ENCODE measurements at regions not wholly inside any gene's neighbourhood (a gene's known extent, or its start where the extent isn't known, plus 50 kb on each side); places are given as distances from the start of the nearest gene placed in this dataset.

GRCh38 chr16:61596655-61597054 lies 439.6 kb downstream of the CDH8 start:
- WGBS (ENCODE audit: insufficient coverage, insufficient read length), result no CpG with 5 or more reads among the region's 2 CpGs
- no peak overlapping the region for H3K4me3 ChIP-seq (ENCODE audit: low read length)
- H3K27ac ChIP-seq (ENCODE audit: low read length), result no peak overlapping the region
- DNase-seq (ENCODE audit: low read depth, low spot score), result no peak
- no peaks in the 10 kb centered on the region for H3K9me3 ChIP-seq (ENCODE audit: control insufficient read depth, insufficient read depth, low read length)
- no peaks in the 10 kb centered on the region for H3K27me3 ChIP-seq (ENCODE audit: control insufficient read depth, insufficient read depth, low read length)
- no peaks in the 10 kb centered on the region for H3K4me1 ChIP-seq (ENCODE audit: control insufficient read depth, insufficient read depth, low read length)
- no peaks in the 10 kb centered on the region for H3K36me3 ChIP-seq (ENCODE audit: control insufficient read depth, insufficient read depth, low read length)

- Histone ChIP-seq H3K4me3 (ENCODE audit: low read length) (no peak overlapping the region), H3K9me3 (ENCODE audit: control insufficient read depth, insufficient read depth, low read length) (no peaks in the 10 kb centered on the region), H3K27ac (ENCODE audit: low read length) (no peak overlapping the region), H3K4me1 (ENCODE audit: control insufficient read depth, insufficient read depth, low read length) (no peaks in the 10 kb centered on the region), H3K27me3 (ENCODE audit: control insufficient read depth, insufficient read depth, low read length) (no peaks in the 10 kb centered on the region), H3K36me3 (ENCODE audit: control insufficient read depth, insufficient read depth, low read length) (no peaks in the 10 kb centered on the region)
- no CpG with 5 or more reads among the region's 3 CpGs for WGBS (ENCODE audit: insufficient coverage, insufficient read length)
- DNase-seq (ENCODE audit: low read depth, low spot score), result no peak
These were observed 440.6 kb downstream of the CDH8 start for GRCh38 chr16:61595605-61596004.

- H3K27me3 ChIP-seq (ENCODE audit: control insufficient read depth, insufficient read depth, low read length), result no peaks in the 10 kb centered on the region
- no peaks in the 10 kb centered on the region for H3K4me1 ChIP-seq (ENCODE audit: control insufficient read depth, insufficient read depth, low read length)
- DNase-seq (ENCODE audit: low read depth, low spot score), result no peak
- no peaks in the 10 kb centered on the region for H3K9me3 ChIP-seq (ENCODE audit: control insufficient read depth, insufficient read depth, low read length)
- H3K4me3 ChIP-seq (ENCODE audit: low read length), result no peak overlapping the region
- WGBS (ENCODE audit: insufficient coverage, insufficient read length), result no CpG with 5 or more reads among the region's 1 CpG
- H3K36me3 ChIP-seq (ENCODE audit: control insufficient read depth, insufficient read depth, low read length), result no peaks in the 10 kb centered on the region
- H3K27ac ChIP-seq (ENCODE audit: low read length), result no peak overlapping the region
These were observed 445.7 kb downstream of the CDH8 start for GRCh38 chr16:61590577-61590976.

GRCh38 chr16:61587526-61587925 lies 448.7 kb downstream of the CDH8 start:
- Histone ChIP-seq H3K4me1 (ENCODE audit: control insufficient read depth, insufficient read depth, low read length) (no peaks in the 10 kb centered on the region), H3K9me3 (ENCODE audit: control insufficient read depth, insufficient read depth, low read length) (no peaks in the 10 kb centered on the region), H3K4me3 (ENCODE audit: low read length) (no peak overlapping the region), H3K27ac (ENCODE audit: low read length) (no peak overlapping the region), H3K36me3 (ENCODE audit: control insufficient read depth, insufficient read depth, low read length) (no peaks in the 10 kb centered on the region), H3K27me3 (ENCODE audit: control insufficient read depth, insufficient read depth, low read length) (no peaks in the 10 kb centered on the region)
- WGBS (ENCODE audit: insufficient coverage, insufficient read length), result no CpG with 5 or more reads among the region's 2 CpGs
- no peak for DNase-seq (ENCODE audit: low read depth, low spot score)

GRCh38 chr16:61581417-61582046 lies 454.7 kb downstream of the CDH8 start:
- no peaks in the 10 kb centered on the region for H3K27me3 ChIP-seq (ENCODE audit: control insufficient read depth, insufficient read depth, low read length)
- no peaks in the 10 kb centered on the region for H3K36me3 ChIP-seq (ENCODE audit: control insufficient read depth, insufficient read depth, low read length)
- H3K4me1 ChIP-seq (ENCODE audit: control insufficient read depth, insufficient read depth, low read length), result no peaks in the 10 kb centered on the region
- no CpG with 5 or more reads among the region's 24 CpGs for WGBS (ENCODE audit: insufficient coverage, insufficient read length)
- DNase-seq (ENCODE audit: low read depth, low spot score), result no peak
- H3K4me3 ChIP-seq (ENCODE audit: low read length), result no peak overlapping the region
- no peaks in the 10 kb centered on the region for H3K9me3 ChIP-seq (ENCODE audit: control insufficient read depth, insufficient read depth, low read length)
- H3K27ac ChIP-seq (ENCODE audit: low read length), result no peak overlapping the region

- no peak for DNase-seq (ENCODE audit: low read depth, low spot score)
- Histone ChIP-seq H3K4me1 (ENCODE audit: control insufficient read depth, insufficient read depth, low read length) (no peaks in the 10 kb centered on the region), H3K27ac (ENCODE audit: low read length) (no peak overlapping the region), H3K9me3 (ENCODE audit: control insufficient read depth, insufficient read depth, low read length) (no peaks in the 10 kb centered on the region), H3K4me3 (ENCODE audit: low read length) (no peak overlapping the region), H3K36me3 (ENCODE audit: control insufficient read depth, insufficient read depth, low read length) (no peaks in the 10 kb centered on the region), H3K27me3 (ENCODE audit: control insufficient read depth, insufficient read depth, low read length) (no peaks in the 10 kb centered on the region)
- WGBS (ENCODE audit: insufficient coverage, insufficient read length), result no CpG with 5 or more reads among the region's 17 CpGs
These were observed 455.7 kb downstream of the CDH8 start for GRCh38 chr16:61580579-61580978.

GRCh38 chr16:61579195-61579594 lies 457.0 kb downstream of the CDH8 start:
- no peaks in the 10 kb centered on the region for H3K4me1 ChIP-seq (ENCODE audit: control insufficient read depth, insufficient read depth, low read length)
- DNase-seq (ENCODE audit: low read depth, low spot score), result no peak
- H3K27ac ChIP-seq (ENCODE audit: low read length), result no peak overlapping the region
- H3K9me3 ChIP-seq (ENCODE audit: control insufficient read depth, insufficient read depth, low read length), result no peaks in the 10 kb centered on the region
- WGBS (ENCODE audit: insufficient coverage, insufficient read length), result no CpG with 5 or more reads among the region's 2 CpGs
- H3K27me3 ChIP-seq (ENCODE audit: control insufficient read depth, insufficient read depth, low read length), result no peaks in the 10 kb centered on the region
- no peaks in the 10 kb centered on the region for H3K36me3 ChIP-seq (ENCODE audit: control insufficient read depth, insufficient read depth, low read length)
- H3K4me3 ChIP-seq (ENCODE audit: low read length), result no peak overlapping the region

- no peak overlapping the region for H3K4me3 ChIP-seq (ENCODE audit: low read length)
- no CpG with 5 or more reads among the region's 5 CpGs for WGBS (ENCODE audit: insufficient coverage, insufficient read length)
- no peak overlapping the region for H3K27ac ChIP-seq (ENCODE audit: low read length)
- no peak for DNase-seq (ENCODE audit: low read depth, low spot score)
- H3K27me3 ChIP-seq (ENCODE audit: control insufficient read depth, insufficient read depth, low read length), result no peaks in the 10 kb centered on the region
- no peaks in the 10 kb centered on the region for H3K4me1 ChIP-seq (ENCODE audit: control insufficient read depth, insufficient read depth, low read length)
- H3K9me3 ChIP-seq (ENCODE audit: control insufficient read depth, insufficient read depth, low read length), result no peaks in the 10 kb centered on the region
- H3K36me3 ChIP-seq (ENCODE audit: control insufficient read depth, insufficient read depth, low read length), result no peaks in the 10 kb centered on the region
These were observed 459.8 kb downstream of the CDH8 start for GRCh38 chr16:61576476-61576875.

GRCh38 chr16:61575617-61576016 lies 460.6 kb downstream of the CDH8 start:
- H3K4me3 ChIP-seq (ENCODE audit: low read length), result no peak overlapping the region
- no peaks in the 10 kb centered on the region for H3K36me3 ChIP-seq (ENCODE audit: control insufficient read depth, insufficient read depth, low read length)
- no peaks in the 10 kb centered on the region for H3K27me3 ChIP-seq (ENCODE audit: control insufficient read depth, insufficient read depth, low read length)
- no peaks in the 10 kb centered on the region for H3K4me1 ChIP-seq (ENCODE audit: control insufficient read depth, insufficient read depth, low read length)
- H3K9me3 ChIP-seq (ENCODE audit: control insufficient read depth, insufficient read depth, low read length), result no peaks in the 10 kb centered on the region
- H3K27ac ChIP-seq (ENCODE audit: low read length), result no peak overlapping the region
- DNase-seq (ENCODE audit: low read depth, low spot score), result no peak
- no CpG with 5 or more reads among the region's 3 CpGs for WGBS (ENCODE audit: insufficient coverage, insufficient read length)

GRCh38 chr16:61569028-61569427 lies 467.2 kb downstream of the CDH8 start:
- no peak for DNase-seq (ENCODE audit: low read depth, low spot score)
- Histone ChIP-seq H3K4me3 (ENCODE audit: low read length) (no peak overlapping the region), H3K36me3 (ENCODE audit: control insufficient read depth, insufficient read depth, low read length) (no peaks in the 10 kb centered on the region), H3K27ac (ENCODE audit: low read length) (no peak overlapping the region), H3K9me3 (ENCODE audit: control insufficient read depth, insufficient read depth, low read length) (no peaks in the 10 kb centered on the region), H3K4me1 (ENCODE audit: control insufficient read depth, insufficient read depth, low read length) (no peaks in the 10 kb centered on the region), H3K27me3 (ENCODE audit: control insufficient read depth, insufficient read depth, low read length) (no peaks in the 10 kb centered on the region)
- WGBS (ENCODE audit: insufficient coverage, insufficient read length), result no CpG with 5 or more reads among the region's 2 CpGs

GRCh38 chr16:61564716-61565115 lies 471.5 kb downstream of the CDH8 start:
- no CpG with 5 or more reads among the region's 2 CpGs for WGBS (ENCODE audit: insufficient coverage, insufficient read length)
- H3K27ac ChIP-seq (ENCODE audit: low read length), result no peak overlapping the region
- no peak for DNase-seq (ENCODE audit: low read depth, low spot score)
- no peaks in the 10 kb centered on the region for H3K4me1 ChIP-seq (ENCODE audit: control insufficient read depth, insufficient read depth, low read length)
- H3K9me3 ChIP-seq (ENCODE audit: control insufficient read depth, insufficient read depth, low read length), result no peaks in the 10 kb centered on the region
- no peak overlapping the region for H3K4me3 ChIP-seq (ENCODE audit: low read length)
- no peaks in the 10 kb centered on the region for H3K27me3 ChIP-seq (ENCODE audit: control insufficient read depth, insufficient read depth, low read length)
- no peaks in the 10 kb centered on the region for H3K36me3 ChIP-seq (ENCODE audit: control insufficient read depth, insufficient read depth, low read length)
